ENCODE measurements at regions not wholly inside any gene's neighbourhood (a gene's known extent, or its start where the extent isn't known, plus 50 kb on each side); places are given as distances from the start of the nearest gene placed in this dataset.
"Not testable (repeated sequence)": the region's sequence is repeated elsewhere in the genome, so short reads cannot be mapped to it uniquely, and the experiment has no call there.

DNA sequence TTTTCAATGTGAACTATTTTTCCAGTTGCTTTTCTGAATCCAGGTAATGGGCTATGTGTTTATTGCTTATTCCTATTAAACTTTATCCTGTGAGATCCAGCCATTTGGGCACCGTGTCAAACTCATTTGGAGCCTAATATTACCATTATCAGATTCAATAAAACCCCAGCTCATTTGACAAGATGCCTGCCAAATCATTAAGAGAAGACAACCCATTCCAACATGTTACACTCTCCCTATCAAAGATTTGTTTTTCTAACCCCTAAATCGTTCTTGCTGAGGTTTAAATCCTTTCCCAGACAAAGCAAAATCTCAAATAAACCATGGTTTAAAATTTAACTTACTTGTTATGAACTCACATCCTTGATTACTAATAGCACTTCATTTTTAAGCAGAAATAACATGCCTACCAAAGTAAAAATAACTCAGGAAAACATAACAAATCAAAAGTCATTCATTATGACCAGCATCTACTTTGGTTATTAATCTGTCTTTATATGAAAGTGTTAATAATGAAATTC lies 130.0 kb upstream of the TCF21 start:
- no peak for DNase-seq

DNA sequence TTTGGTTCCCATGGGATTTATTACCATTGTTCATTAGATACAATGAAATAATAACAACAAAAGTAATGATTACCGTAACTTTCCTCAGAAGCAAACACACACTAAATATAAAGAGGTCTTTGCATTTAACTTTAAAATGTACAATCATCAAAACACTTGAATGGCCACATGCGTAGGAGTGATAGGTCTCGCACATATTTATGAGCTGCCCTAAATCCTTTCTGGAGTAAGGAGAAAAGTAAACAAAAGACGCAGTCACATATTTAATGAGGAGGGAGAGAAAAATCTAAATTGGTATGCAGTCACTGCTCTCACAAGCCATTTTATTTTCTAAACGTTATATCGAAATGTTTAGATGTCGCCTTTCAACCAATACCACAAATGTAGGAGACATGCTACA lies 129.4 kb upstream of the TCF21 start:
- no peak for DNase-seq

DNA sequence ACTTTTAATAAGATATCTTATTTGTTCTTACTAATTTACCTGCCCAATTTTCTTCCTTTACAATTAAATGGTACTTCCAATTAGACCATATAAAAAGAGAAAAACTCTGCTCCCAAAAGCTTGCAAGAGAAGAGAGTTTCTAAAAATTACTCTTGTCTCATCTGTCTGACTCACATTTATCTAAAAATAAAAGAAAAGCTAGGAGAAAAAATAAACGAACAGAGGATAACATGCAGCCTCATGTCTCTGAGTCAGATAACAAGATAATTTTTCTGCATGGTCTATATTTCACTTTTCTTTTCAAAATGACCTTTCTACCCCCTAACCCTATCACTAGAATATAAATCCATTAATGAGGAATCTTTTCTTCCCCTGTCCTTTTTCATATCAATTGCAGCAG lies 127.2 kb upstream of the TCF21 start:
- no peak for DNase-seq

DNA sequence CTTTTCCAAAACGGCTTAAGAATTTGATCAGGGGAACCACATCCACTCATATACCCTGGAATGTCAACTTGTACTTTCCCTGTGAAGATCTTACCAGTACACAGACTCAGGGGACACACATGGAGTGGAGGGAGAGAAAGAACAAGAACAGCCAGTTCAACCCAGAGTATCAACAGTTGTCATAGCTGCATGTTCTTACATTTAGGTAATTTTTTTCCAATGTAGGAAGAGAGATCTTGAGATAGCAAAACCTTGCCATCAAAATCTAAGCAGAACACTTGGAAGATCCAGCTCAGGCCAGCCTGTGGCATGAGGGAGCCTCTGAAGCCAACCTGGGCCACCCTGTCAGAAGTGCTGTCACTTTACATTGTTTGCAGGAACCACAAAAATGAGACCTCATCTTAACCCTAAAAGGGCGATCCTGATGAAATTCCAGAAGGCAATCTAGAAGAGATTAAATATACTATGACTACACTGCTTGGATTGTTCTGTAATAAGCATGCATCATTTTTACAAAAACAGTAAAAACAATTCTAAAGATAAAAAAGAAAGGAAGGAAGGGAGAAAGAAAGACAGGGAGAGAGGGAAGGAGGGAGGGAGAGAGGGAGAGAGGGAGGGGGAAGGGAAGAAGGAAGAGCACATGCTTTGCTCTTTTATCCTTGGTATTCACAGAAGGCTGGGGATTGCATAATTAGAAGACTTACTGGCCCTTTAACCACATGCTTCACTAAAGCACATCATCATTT lies 124.7 kb upstream of the TCF21 start:
- DNase-seq = no peak

DNA sequence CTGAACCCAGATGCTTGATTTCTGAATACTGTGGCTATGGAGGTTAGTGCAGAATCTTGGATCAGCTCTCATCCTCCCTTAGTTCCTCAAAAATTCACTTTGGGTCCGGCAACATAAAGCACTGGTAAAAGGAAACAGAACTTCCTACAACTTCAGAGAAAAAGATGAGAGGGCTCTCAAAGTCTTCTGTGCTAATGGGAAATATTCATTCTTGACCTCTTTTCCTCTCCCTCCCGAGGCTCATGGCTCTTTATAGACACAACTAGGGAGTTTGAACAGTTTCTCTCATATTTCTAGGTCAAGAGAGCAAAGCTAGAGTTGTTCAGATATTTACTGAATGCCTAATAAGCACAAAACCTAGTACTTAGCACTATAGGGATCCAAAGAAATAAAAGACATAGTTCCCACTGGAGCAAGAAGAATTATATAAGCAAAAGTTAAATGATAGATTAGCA lies 124.1 kb upstream of the TCF21 start:
- DNase-seq = no peak

DNA sequence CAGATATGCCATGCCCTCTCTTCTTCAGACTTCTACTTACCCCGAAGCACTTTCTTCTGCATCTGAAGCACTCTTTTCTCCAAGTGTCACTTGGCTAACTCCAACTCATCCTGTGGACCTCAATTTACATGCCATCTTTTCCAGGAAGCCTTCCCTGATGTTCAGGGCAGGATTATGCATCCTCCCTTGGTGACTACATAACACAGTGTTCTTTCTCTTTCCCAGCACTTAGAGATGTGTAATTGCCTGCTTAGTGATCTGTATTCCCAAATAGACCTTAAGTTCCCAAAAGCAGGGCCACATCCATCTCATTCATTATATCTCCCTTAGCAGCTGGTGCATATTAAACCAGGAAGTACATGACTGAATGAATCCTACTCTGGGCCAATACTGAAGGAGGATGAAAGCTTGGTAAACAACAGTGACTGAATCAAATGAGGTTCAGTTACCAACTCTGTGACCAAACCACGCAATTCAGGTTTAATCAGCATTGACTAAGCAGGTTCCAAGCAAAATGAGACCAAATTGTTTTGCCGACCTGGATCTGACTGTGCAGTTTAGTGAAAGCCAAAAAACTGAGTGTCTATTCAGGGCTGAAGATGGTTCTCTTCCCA lies 121.4 kb upstream of the TCF21 start:
- no peak for DNase-seq

DNA sequence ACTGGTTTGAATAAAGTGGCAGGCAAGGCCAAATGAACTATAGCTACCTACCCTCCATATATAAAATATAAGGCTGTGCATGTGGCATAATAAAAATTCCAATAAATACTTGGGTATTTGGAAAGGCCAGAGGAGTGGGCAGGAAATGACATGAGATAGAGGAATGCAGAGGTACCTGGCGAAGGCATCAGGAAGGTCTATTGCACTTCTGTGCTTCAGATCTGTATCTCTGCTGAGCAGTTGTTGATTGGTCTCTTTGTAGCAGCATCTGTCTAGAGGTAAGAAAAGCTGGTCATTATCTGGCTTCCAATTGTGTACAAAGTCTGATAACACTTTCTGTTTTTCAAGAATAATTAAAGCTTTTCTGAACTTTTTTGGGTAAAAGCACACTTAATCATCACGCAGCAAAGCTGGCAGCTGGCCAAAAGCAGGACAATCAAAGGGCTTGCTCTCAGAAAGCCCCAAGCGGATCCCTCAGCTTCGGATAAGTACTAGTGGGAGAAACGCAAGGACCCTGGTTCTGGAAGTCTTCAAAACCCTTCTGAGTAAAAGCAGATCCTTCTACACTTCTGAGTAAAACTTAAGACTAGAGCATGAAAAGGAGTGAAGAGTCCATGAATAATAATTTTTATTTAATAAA lies 120.1 kb upstream of the TCF21 start:
- no peak for DNase-seq

DNA sequence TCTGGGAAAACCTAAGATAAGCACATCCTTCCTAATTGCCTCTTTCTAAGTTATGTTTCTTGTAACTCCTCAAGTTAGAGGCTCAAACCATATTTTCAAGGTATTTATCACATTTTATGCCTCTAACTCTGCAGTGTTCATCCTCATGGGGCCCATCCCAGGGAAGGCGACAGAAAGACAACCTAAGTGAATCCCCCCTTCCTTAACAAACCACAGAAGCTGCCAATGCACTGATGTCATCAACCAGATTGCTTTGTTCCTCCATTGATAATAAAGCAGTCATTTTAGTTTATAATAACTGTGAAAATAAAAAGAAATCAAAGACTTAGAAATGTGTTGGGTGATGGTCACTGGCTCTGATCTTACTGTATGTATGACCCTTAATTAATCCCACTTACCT lies 119.5 kb upstream of the TCF21 start:
- no peak for DNase-seq

DNA sequence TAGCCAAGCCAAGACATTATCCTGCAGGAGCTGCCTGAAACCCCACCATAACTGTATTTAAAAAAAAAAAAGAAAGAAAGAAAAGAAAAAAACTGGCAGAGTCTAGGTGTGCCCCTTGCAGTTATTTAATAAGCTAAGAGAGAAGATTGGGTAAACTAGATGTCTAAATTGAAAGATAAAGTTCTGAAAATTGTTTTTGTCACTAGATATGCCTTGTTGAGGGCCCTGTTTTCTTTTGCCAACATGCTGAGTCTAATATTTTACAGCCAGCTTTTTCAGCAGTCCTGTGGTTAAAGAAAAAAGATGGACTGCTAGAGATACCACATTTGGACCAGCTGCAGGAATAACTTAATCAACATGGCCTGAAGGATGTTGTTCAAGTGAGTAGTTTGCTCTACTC lies 116.3 kb upstream of the TCF21 start:
- DNase-seq = no peak

DNA sequence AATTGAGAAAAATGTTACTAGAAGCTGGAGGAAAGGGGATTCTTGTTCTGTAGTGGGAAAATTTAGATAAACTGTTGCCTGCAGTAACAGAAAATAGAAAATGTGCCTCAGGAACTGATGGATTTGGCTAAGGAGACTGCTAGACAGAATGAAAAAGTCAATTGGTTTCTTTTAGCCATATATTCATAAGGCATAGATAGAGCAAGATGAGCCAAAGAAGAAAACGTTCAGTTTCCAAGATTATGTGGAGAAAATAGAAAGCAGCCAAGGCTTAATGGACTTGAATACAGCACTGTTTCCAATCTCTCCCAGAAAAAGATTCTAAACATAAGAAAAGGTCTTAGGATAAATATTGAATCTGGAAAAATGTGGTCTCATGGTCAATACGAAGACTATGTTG lies 115.1 kb upstream of the TCF21 start:
- DNase-seq = no peak

DNA sequence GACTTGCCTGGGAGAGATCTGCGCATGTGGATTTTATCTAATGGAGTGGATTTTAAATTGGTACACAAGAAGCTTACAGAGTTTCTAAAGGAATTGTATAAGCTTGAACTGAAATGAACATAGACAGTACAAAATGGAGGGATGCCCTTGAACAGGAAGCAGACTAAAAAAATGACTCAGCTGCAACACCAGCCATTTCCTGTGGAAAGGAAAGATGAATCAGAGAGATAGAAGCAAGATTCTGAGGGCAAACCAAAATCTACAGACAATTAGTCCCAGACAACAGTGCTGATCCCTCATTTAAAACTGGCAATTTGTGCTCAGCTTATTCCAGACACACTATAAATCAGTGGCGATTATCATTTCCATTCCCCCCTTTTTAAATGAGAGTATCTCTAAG lies 114.6 kb upstream of the TCF21 start:
- DNase-seq = no peak

DNA sequence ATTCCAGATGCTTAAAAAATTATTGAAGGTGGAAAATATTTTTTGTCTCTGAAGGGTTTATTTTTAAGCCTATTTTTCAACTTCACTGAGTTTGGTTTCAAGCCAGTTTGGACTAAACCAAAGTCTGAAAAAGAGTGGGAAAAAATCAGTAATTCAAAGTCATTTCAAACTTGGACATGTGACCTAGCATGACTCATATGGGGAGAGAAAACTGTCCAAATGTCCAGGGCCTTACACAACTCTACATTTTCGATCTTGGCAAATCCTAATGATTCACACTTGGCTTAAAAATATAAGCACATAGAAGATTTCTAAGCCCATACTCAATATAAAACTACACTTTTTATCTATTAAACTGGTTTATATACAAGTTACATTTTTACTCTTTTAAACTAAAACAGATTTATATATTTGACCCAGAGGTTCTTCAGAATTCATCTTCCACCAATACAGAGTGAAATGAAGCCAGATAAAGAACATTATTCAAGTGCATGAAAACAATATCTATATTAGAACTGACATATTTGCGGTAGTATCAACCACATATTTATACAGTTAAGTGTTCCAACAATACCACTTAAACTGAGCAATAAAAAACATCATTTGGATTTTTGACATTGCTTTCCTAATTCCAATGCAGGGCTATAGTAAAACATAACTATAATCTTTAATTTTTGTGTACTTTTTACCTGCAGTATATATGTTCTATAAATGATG lies 110.3 kb upstream of the TCF21 start:
- DNase-seq = no peak

DNA sequence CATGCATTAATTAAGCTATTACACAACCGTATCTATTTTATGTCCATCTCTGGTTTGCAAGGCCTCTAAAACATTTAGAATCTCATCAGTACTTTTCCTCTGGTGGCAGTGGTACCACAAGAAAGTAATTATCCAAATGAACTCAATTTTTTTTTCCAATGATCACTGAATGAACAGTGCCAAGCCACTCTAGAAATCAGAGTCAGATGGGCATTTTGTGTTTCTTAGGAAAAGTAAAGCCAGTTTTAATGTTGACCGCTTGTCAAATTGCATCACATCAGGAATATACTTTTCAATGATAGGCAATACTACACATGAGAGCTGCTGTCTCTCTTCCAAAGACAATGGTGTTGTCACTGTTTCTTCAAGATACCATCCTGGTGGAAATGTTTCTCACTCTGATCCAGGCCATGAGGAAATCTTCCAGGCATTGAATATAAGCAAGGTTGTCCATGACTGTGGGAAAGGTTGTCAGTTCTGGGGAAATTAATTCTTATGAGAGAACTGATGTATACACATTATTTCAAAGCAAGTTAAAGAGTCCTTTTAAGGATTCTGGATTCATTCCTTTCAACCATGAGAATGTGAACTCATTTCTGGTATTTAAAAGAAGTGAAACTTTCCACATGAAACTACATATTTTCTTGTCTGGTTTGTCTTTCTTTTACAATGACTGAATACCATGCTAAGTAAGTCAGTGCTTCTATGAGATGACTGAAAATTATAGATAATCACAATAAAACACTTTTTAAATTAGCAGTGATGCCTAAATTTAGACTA lies 108.8 kb upstream of the TCF21 start:
- DNase-seq = no peak

DNA sequence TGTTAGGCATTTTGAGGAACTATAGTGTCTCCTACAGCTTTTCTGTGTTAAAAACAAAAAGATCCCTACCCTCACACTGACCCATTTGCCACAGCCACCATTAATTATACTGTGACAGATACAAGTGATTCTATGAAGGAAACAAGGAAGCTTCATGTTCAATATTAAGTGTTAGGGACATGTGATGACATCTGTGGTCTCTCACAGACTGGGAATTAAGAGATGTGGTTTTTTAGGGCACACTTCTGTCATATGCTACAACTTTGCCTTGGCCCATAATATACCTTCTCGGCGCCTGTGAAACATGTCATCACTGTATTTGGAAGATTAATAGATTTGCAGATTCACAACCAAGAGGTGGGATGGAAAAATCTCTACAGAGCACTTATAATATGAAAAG lies 102.9 kb upstream of the TCF21 start:
- no peak for DNase-seq

DNA sequence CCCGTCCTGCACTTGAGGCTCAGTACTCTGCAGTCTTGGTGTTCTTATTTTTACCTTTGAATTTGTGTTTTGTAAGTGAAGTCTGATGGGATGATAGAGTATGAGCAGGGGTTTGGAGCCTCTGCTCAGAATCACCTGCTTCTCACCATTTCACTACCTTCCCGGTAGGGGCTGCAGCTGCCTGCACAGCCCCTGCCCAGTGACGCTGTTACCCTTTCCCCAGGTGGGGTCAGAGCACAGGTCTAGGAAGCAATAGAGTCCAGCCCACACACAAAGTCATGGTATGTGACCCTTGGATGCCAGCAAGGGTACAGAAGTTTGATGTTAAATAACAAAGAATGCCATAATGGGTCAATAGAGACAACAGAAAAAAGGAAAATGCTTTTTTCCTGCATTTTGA lies 101.8 kb upstream of the TCF21 start:
- DNase-seq = no peak

DNA sequence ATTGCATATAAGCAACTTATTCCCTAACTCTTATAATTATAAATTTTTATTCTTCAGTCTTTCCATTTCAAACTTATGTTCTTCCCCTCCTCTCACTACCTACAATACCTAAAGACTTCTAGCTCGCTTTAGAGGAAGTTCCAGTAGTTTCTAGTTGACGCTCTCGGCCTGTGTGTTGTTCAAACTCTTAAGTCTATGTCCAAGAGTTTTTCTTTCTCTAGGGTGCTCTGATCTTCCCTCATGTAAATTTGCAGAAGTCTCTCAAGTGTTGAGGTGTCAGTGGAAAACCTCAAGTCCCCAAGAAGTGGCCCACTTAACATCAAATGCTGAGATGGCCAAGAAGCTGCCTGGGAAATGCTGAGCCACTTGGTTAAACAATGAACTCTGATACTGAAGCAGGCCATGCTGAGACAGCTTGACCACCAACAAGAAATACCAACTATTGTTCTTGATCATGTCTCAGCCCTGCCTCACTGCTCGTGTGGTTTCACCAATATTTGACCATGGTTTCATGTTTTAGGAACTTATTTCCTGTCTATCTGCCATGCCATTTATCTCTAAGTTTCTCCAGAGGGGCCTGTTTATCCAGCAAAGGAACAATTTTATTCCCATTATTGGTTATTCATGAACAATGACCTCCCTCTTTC lies 100.9 kb upstream of the TCF21 start:
- DNase-seq = no peak

DNA sequence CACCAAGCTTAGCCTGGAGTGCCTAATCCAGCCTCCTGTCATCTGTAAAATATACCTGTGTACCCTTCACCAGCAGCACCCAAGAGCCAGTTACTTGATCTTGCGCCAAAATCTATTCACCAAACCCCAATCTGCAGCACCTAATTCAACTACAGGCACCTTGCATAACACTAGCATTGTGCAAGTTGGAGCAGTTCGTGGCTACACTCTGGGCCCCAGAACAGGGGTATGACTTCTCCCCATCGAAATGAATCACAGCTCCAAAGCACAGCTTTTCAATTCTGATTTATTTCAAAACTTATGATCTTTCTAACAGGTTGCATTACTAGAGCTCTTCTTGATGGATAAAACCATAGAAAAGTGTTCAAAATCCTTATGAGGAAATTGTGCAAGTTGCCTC lies 100.4 kb upstream of the TCF21 start:
- DNase-seq = no peak

DNA sequence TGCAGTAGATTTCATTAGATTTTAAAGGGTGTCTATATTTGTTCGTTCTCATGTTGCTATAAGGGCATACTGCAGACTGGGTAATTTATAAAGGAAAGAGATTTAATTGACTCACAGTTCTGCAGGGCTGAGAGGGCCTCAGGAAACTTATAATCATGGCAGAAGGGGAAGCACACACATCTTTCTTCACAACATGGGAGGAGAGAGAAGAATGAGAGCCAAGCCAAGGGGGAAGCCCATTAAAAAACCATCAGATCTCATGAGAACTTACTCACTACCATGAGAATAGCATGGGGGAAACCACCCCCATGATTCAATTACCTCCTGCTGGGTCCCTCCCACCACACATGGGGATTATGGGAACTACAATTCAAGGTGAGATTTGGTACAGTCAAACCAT lies 99.5 kb upstream of the TCF21 start:
- not testable (repeated sequence) for DNase-seq

DNA sequence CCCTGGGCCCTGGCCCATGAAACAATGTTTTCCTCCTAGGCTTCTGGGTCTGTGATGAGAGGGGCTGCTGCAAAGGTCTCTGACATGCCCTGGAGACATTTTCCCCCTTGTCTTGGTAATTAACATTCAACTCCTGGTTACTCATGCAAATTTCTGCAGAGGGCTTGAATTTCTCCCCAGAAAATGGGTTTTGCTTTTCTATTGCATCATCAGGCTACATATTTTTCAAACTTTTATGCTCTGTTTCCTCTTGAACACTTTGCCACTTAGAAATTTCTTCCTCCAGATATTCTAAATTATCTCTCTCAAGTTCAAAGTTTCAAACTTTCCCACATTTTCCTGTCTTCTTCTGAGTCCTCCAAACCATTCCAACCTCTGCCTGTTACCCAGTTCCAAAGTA lies 98.2 kb upstream of the TCF21 start:
- not testable (repeated sequence) for DNase-seq

DNA sequence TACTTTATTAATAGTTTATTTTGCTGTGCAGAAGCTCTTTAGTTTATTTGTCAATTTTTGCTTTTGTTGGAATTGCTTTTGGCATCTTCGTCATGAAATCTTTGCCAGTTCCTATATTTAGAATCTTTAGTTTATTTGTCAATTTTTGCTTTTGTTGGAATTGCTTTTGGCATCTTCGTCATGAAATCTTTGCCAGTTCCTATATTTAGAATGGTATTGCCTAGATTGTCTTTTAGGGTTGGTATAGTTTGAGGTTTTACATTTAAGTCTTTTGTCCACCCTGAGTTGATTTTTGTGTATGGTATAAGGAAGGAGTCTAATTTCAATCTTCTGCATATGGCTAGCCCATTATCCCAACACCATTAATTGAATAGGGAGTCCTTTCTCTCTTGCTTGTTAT lies 93.9 kb upstream of the TCF21 start:
- DNase-seq = not testable (repeated sequence)

DNA sequence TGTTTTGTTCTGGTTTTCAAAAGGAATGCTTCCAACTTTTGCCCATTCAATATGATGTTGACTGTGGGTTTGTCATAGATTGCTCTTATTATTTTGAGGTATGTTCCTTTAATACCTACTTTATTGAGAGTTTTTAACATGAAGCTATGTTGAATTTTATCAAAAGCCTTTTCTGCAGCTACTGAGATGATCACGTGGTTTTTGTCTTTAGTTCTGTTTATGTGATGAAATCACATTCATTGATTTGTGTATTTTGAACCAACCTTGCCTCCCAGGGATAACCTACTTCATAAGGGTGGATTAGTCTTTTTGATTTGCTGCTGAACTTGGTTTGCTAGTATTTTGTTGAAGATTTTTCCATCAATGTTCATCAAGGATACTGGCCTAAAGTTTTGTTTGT lies 92.7 kb upstream of the TCF21 start:
- DNase-seq = no peak

DNA sequence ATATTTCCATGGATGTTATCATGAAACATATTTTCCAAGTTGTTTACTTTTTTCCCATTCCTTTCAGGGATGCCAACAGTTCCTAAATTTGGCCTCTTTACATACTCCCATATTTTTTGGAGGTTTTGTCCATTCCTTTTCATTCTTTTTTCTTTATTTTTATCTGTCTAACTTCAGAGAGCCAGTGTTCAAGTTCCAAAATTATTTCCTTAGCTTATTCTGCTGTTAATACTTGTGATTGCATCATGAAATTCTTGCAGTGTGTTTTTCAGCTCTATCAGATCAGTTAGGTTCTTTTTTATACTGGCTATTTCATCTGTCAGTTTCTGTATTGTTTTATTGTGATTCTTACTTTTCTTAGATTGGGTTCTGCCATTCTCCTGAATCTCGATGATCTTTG lies 89.9 kb upstream of the TCF21 start:
- DNase-seq = no peak

Data from NCI-H1694 (cell line).